Erythroblast (primary cell): ENCODE measurements at regions not wholly inside any gene's neighbourhood (a gene's known extent, or its start where the extent isn't known, plus 50 kb on each side); places are given as distances from the start of the nearest gene placed in this dataset.

Source experiments
- GATA1 ChIP-seq: IDR thresholded peaks from 2 replicates; pipeline ENCODE4 v1.6.1; 2011; ENCODE audit warnings: low read depth, mild to moderate bottlenecking, control low read depth, low read length, moderate library complexity
- POLR2A ChIP-seq: IDR thresholded peaks from 2 replicates; pipeline ENCODE4 v1.6.1; 2011; ENCODE audit warnings: mild to moderate bottlenecking, low read length

- TF ChIP-seq POLR2A (no peak), GATA1 (no peak)
These were observed 85.6 kb downstream of the RNASET2 start for GRCh38 chr6:166870602-166871208.
